Right ventricle myocardium inferior (tissue), 1 donor: ENCODE measurements at regions not wholly inside any gene's neighbourhood (a gene's known extent, or its start where the extent isn't known, plus 50 kb on each side); places are given as distances from the start of the nearest gene placed in this dataset.

Experiments used
- ATAC-seq: fragments of 200-7000 bp; cut with Tn5 transposase; one replicate; pipeline ENCODE4 v1.9.1; 2020; ENCODE audit warnings: mild to moderate bottlenecking, moderate library complexity
- DNase-seq: peaks from one replicate; pipeline ENCODE4 v3.0.0; 2021; ENCODE audit errors: missing footprints
- intact Hi-C: fragments of 100-400 bp; cut with DNase I; formaldehyde crosslinking; loops from one replicate; pipeline ENCODE4 v1.11.0; 2022
- donor health status: DM: no; HTN: yes; CAD: no; lungs with severe emphysema.

DNA sequence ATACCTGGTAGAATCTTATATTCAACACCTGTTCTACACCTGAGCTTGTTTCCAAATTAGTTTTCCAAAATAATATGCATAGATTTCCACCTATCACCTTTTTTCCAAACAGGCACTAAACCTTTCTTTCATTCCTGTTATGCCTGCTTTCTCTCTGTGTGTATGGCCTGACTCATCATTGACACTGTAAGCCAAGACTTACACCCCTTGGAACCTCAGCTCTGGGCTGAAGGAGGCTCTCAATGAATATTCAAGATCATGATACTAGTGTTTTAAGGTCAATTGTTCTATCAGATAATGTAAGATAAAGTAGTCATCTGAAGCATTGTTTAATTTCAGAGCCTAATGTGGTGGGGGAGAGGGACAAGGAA, 1193.3 kb downstream of the FLRT2 start:
- DNase-seq (no peak), ATAC-seq (no peak)
- intact Hi-C loops, result no loop called here

- ATAC-seq (no peak), DNase-seq (no peak)
- intact Hi-C loops, result no loop called here
These were observed 1192.8 kb downstream of the FLRT2 start for GRCh38 chr14:86722612-86723253.

GRCh38 chr14:86714575-86714974, 1184.6 kb downstream of the FLRT2 start:
- intact Hi-C loops, result no loop called here
- DNase-seq (no peak), ATAC-seq (no peak)

DNA sequence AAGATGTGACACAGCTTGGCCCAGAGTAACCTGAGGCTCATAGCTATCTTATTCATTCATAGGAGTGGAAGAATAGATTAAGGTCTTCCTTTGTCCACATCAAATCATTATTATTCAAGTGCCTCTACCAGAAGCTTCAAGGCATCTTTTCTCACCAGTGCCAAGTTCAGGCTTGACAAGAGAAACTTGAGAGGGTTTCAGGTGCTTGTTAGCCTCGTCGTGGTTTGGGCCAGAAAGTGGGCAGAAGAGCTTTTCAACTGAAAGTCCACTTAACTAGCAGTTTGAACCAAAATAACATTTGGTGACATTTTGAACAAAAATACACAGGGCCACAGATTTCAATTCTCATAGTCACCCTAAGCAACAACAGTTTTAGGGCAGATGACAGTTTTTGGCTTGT, 1184.2 kb downstream of the FLRT2 start:
- ATAC-seq (no peak), DNase-seq (no peak)
- intact Hi-C loops, result no loop called here

DNA sequence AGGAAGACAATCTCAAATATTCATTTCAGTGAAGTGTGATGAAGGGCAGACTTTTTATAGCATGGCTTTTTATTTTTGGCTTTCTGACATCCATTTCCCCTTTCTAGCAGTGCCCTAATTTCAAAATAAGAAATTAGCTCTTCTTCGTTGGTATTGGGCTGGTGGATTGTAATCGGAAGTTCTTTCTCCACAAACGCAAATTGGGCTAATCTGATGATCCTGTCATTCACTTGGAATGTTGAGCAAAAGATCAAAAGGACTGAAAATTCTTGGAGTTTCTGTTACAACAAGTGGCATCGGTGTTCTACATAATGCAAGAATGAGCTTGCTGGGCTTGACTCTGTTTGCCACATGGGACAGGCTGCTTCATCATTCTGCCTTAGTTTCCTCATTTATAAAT, 1182.8 kb downstream of the FLRT2 start:
- intact Hi-C loops, result no loop called here
- DNase-seq (no peak), ATAC-seq (no peak)

DNA sequence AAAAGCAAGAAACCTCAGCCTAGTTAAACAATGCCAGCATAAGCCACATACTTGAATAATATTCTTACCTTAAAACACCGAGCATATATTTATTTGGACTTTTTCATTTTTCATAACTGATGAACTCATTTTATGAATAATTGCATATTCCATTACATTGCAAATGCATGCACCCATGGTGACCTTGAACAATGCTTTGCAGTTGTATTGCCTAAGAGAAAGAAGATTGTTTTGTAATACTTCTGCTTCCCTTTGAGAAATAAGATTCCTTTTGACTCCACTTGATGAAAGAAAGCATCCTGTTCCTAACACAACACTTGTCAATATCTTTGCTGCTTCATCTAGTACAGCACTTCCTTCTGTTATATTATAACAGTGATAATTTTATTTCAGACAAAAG, 1182.2 kb downstream of the FLRT2 start:
- intact Hi-C loops, result no loop called here
- ATAC-seq (no peak), DNase-seq (no peak)

- intact Hi-C loops, result no loop called here
These were observed 1178.9 kb downstream of the FLRT2 start for GRCh38 chr14:86708846-86709339.

DNA sequence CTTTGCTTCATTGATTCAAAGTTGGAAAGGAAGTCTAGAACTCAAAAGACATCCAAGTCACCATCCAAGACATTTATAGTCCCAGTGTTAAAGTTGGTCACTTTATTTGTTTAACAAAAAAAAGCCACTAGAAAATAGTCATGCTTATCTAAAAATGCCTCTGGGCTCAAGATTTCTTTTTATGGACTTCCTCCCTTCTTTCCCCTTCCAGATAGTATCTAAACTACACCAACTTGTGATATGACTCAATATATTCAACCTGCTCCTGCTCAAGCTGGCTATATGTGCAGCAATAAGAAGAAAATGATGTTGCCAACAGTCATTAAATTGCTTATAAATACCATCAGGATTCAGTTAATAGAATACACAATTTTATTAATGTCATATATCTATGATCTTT, 1177.1 kb downstream of the FLRT2 start:
- DNase-seq (no peak), ATAC-seq (no peak)
- intact Hi-C loops, result no loop called here

More at GRCh38 chr14:86708846-86709339, 1178.9 kb downstream of the FLRT2 start:
- no peak for ATAC-seq
- DNase-seq, result no peak

GRCh38 chr14:86683561-86683960, 1153.6 kb downstream of the FLRT2 start:
- intact Hi-C loops, result no loop called here
- DNase-seq (no peak), ATAC-seq (no peak)

DNA sequence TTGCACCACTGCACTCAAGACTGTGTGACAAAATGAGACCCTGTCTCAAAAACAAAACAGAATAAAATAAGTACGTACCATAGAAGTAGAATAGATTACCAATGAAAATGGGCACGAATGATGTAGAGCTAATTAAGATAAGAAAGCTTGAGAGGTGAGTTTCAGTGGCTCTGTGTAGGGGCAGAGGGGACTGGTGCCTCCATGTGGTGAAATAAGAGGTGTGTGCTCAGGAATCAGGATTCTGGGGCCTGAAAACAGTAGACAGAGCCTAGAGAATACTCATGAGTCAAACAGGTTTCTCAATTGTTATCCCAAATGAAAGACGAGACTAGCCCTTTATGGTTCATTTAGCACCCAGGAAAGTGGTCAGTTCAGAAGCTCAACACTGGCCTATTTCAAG, 1145.1 kb downstream of the FLRT2 start:
- ATAC-seq (no peak), DNase-seq (no peak)

GRCh38 chr14:86673523-86673969, 1143.6 kb downstream of the FLRT2 start:
- intact Hi-C loops, result no loop called here
- ATAC-seq, result no peak
- DNase-seq, result no peak

More for the DNA sequence above, 1145.1 kb downstream of the FLRT2 start:
- intact Hi-C loops, result no loop called here

GRCh38 chr14:86672080-86672479, 1142.1 kb downstream of the FLRT2 start:
- intact Hi-C loops, result no loop called here
- ATAC-seq, result no peak

DNA sequence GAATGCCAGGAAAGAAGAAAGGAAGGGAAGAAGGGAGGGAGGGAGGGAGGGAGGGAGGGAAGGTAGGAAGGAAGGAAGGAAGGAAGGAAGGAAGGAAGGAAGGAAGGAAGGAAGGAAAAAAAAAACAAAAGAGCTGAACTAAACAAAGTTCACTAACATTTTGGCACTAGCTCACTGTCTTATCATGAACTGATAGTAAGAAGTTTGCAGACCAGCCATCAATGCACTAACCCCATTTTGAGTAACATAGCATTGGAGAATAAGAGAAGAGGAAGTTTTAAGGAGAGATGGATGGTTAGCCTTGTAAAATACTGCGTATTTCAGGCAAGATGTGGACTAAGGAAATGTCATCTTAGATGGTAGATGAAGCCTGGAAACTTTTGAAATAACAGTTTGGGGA, 1136.0 kb downstream of the FLRT2 start:
- no peak for ATAC-seq
- no peak for DNase-seq
- intact Hi-C loops, result no loop called here

More at GRCh38 chr14:86672080-86672479, 1142.1 kb downstream of the FLRT2 start:
- no peak for DNase-seq

- ATAC-seq (no peak), DNase-seq (no peak)
- intact Hi-C loops, result no loop called here
These were observed 1132.4 kb downstream of the FLRT2 start for GRCh38 chr14:86662334-86662733.

- DNase-seq (no peak), ATAC-seq (no peak)
- intact Hi-C loops, result no loop called here
These were observed 1124.7 kb downstream of the FLRT2 start for GRCh38 chr14:86654558-86655184.

GRCh38 chr14:86652526-86652925, 1122.6 kb downstream of the FLRT2 start:
- DNase-seq (no peak), ATAC-seq (no peak)
- intact Hi-C loops, result no loop called here

DNA sequence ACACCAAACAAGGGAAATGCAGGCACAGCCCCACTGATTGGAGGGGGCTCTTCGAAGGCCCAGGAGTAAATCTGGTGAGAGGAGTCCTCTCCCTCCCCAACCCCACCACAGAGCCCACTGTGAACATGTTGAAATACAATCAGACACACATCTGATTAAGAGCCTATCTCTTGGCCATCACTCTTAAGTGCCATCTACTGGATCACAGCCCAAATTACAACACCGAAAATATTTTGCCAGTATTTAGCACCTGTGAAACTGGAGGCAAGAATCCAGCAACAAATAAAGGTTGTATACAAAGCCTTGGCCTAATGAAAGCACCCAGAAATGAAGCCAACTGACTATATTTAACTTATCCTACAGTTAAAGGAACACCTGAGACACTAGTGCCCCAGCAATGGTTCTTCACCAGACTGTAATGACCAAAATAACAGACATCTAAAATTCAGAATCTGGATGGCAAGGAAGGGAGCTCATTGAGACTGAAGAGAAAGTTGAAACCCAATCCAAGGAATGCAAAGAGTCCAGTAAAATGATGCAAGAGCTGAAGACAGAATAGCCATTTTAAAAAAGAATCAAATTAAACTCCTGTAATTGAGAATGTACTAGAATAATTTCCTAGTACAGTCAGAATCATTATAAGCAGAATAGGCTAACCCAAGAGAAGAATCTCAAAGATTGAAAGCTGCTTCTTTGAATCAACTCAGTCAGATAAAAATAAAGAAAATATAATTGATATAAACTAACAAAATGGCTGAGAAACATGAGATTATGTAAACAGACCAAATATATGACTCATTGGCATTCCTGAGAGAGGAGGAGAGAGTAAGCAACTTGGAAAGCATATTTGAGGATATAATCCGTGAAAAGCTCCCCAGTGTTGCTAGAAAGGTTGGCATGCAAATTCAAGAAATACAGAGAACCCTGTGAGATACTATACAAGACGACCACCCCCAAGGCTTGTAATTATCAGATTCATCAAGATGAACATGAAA, 1117.0 kb downstream of the FLRT2 start:
- intact Hi-C loops, result no loop called here
- ATAC-seq (no peak), DNase-seq (no peak)

DNA sequence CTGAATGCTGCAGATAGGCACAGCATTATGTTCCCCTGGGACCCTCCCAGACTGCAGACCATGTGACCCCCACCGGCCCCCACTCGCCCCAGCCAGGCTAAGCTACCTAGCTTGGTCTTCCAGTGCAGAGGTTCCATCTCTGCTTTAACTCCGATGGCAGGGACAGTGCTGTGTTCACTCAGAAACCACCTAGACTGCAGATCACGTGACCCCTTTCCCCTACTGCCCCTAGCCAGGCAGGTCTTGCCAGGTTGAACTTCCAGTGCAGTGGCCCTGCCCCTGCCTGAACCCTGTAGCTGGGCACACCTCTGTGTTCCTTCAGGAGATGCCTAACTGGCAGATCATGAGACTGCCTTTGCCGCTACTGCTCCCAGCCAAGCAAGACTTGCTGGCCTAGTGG, 1116.2 kb downstream of the FLRT2 start:
- no peak for ATAC-seq
- intact Hi-C loops, result no loop called here
- no peak for DNase-seq

- DNase-seq, result no peak
- intact Hi-C loops, result no loop called here
- ATAC-seq, result no peak
These were observed 1111.4 kb downstream of the FLRT2 start for GRCh38 chr14:86641310-86641709.

- intact Hi-C loops, result no loop called here
- ATAC-seq (no peak), DNase-seq (no peak)
These were observed 1110.3 kb downstream of the FLRT2 start for GRCh38 chr14:86640288-86640687.
